Activated CD4-positive, alpha-beta T cell treated with anti-CD3 and anti-CD28 coated beads, Interleukin-2, amount 10 ng/mL, durations not matched to agents 24 days and 14 days (primary cell): ENCODE measurements at regions not wholly inside any gene's neighbourhood (a gene's known extent, or its start where the extent isn't known, plus 50 kb on each side); places are given as distances from the start of the nearest gene placed in this dataset.
"Not testable (repeated sequence)": the region's sequence is repeated elsewhere in the genome, so short reads cannot be mapped to it uniquely, and the experiment has no call there.

Experiments
- DNase-seq: peaks from one replicate; pipeline ENCODE4 v3.0.0; 2022
- H3K27ac Mint-ChIP-seq: one replicate; pipeline ENCODE4 v1.8.0; 2022; ENCODE audit warnings: mild to moderate bottlenecking, mixed read lengths
- H3K27me3 Mint-ChIP-seq: one replicate; pipeline ENCODE4 v1.8.0; 2022; ENCODE audit warnings: mixed read lengths
- H3K36me3 Mint-ChIP-seq: one replicate; pipeline ENCODE4 v1.8.0; 2022; ENCODE audit warnings: low read depth, mild to moderate bottlenecking, mixed read lengths
- H3K4me1 Mint-ChIP-seq: one replicate; pipeline ENCODE4 v1.8.0; 2021; ENCODE audit warnings: mixed read lengths
- H3K4me3 Mint-ChIP-seq: one replicate; pipeline ENCODE4 v1.8.0; 2022; ENCODE audit warnings: mild to moderate bottlenecking, moderate library complexity, mixed read lengths
- H3K9me3 Mint-ChIP-seq: one replicate; pipeline ENCODE4 v1.8.0; 2021; ENCODE audit warnings: mixed read lengths
- intact Hi-C: fragments of 100-400 bp; cut with micrococcal nuclease; formaldehyde crosslinking; loops from one replicate; pipeline ENCODE4 v1.15.1; 2023

GRCh38 chr10:81306971-81307782 lies 567.8 kb upstream of the NRG3 start:
- intact Hi-C loops, result no loop called here
- Mint-ChIP-seq H3K9me3 (peaks cover 7% of the 10 kb centered on the region), H3K4me3 (no peak overlapping the region), H3K4me1 (no peaks in the 10 kb centered on the region), H3K27ac (no peak overlapping the region), H3K27me3 (no peaks in the 10 kb centered on the region), H3K36me3 (no peaks in the 10 kb centered on the region)
- no peak for DNase-seq

GRCh38 chr10:81309041-81309552 lies 565.9 kb upstream of the NRG3 start:
- H3K27ac Mint-ChIP-seq, result no peak overlapping the region
- H3K36me3 Mint-ChIP-seq, result no peaks in the 10 kb centered on the region
- no peaks in the 10 kb centered on the region for H3K27me3 Mint-ChIP-seq
- intact Hi-C loops, result no loop called here
- no peaks in the 10 kb centered on the region for H3K4me1 Mint-ChIP-seq
- DNase-seq, result no peak
- no peak overlapping the region for H3K4me3 Mint-ChIP-seq
- H3K9me3 Mint-ChIP-seq, result peaks cover 7% of the 10 kb centered on the region

GRCh38 chr10:81314471-81314870 lies 560.5 kb upstream of the NRG3 start:
- no peaks in the 10 kb centered on the region for H3K27me3 Mint-ChIP-seq
- H3K27ac Mint-ChIP-seq, result no peak overlapping the region
- no peak overlapping the region for H3K4me3 Mint-ChIP-seq
- H3K9me3 Mint-ChIP-seq, result no peaks in the 10 kb centered on the region
- H3K4me1 Mint-ChIP-seq, result no peaks in the 10 kb centered on the region
- no peak for DNase-seq
- intact Hi-C loops, result no loop called here
- no peaks in the 10 kb centered on the region for H3K36me3 Mint-ChIP-seq

- H3K27ac Mint-ChIP-seq, result no peak overlapping the region
- no peak for DNase-seq
- no peak overlapping the region for H3K4me3 Mint-ChIP-seq
- H3K9me3 Mint-ChIP-seq, result no peaks in the 10 kb centered on the region
- H3K4me1 Mint-ChIP-seq, result no peaks in the 10 kb centered on the region
- no peaks in the 10 kb centered on the region for H3K27me3 Mint-ChIP-seq
- H3K36me3 Mint-ChIP-seq, result no peaks in the 10 kb centered on the region
- intact Hi-C loops, result no loop called here
These were observed 560.0 kb upstream of the NRG3 start for GRCh38 chr10:81315026-81315425.

- no peaks in the 10 kb centered on the region for H3K27me3 Mint-ChIP-seq
- H3K27ac Mint-ChIP-seq, result no peak overlapping the region
- H3K4me1 Mint-ChIP-seq, result no peaks in the 10 kb centered on the region
- intact Hi-C loops, result no loop called here
- H3K9me3 Mint-ChIP-seq, result no peaks in the 10 kb centered on the region
- DNase-seq, result no peak
- H3K4me3 Mint-ChIP-seq, result no peak overlapping the region
- no peaks in the 10 kb centered on the region for H3K36me3 Mint-ChIP-seq
These were observed 527.0 kb upstream of the NRG3 start for GRCh38 chr10:81348003-81348402.

- intact Hi-C loops, result no loop called here
- H3K4me3 Mint-ChIP-seq, result no peak overlapping the region
- no peaks in the 10 kb centered on the region for H3K9me3 Mint-ChIP-seq
- no peaks in the 10 kb centered on the region for H3K36me3 Mint-ChIP-seq
- DNase-seq, result no peak
- H3K4me1 Mint-ChIP-seq, result no peaks in the 10 kb centered on the region
- H3K27ac Mint-ChIP-seq, result no peak overlapping the region
- H3K27me3 Mint-ChIP-seq, result no peaks in the 10 kb centered on the region
These were observed 507.9 kb upstream of the NRG3 start for GRCh38 chr10:81367132-81367531.

GRCh38 chr10:81386817-81387216 lies 488.2 kb upstream of the NRG3 start:
- no peaks in the 10 kb centered on the region for H3K9me3 Mint-ChIP-seq
- H3K36me3 Mint-ChIP-seq, result no peaks in the 10 kb centered on the region
- intact Hi-C loops, result no loop called here
- DNase-seq, result no peak
- no peaks in the 10 kb centered on the region for H3K27me3 Mint-ChIP-seq
- H3K4me1 Mint-ChIP-seq, result no peaks in the 10 kb centered on the region
- no peak overlapping the region for H3K27ac Mint-ChIP-seq
- no peak overlapping the region for H3K4me3 Mint-ChIP-seq

- H3K36me3 Mint-ChIP-seq, result no peaks in the 10 kb centered on the region
- no peaks in the 10 kb centered on the region for H3K9me3 Mint-ChIP-seq
- no peaks in the 10 kb centered on the region for H3K27me3 Mint-ChIP-seq
- DNase-seq, result no peak
- no peak overlapping the region for H3K27ac Mint-ChIP-seq
- no peak overlapping the region for H3K4me3 Mint-ChIP-seq
- intact Hi-C loops, result no loop called here
- H3K4me1 Mint-ChIP-seq, result no peaks in the 10 kb centered on the region
These were observed 471.5 kb upstream of the NRG3 start for GRCh38 chr10:81403451-81403850.

GRCh38 chr10:81405399-81405798 lies 469.6 kb upstream of the NRG3 start:
- no peaks in the 10 kb centered on the region for H3K4me1 Mint-ChIP-seq
- H3K27ac Mint-ChIP-seq, result no peak overlapping the region
- no peak for DNase-seq
- H3K4me3 Mint-ChIP-seq, result no peak overlapping the region
- no peaks in the 10 kb centered on the region for H3K27me3 Mint-ChIP-seq
- intact Hi-C loops, result no loop called here
- H3K36me3 Mint-ChIP-seq, result no peaks in the 10 kb centered on the region
- H3K9me3 Mint-ChIP-seq, result no peaks in the 10 kb centered on the region

- Mint-ChIP-seq H3K27me3 (no peaks in the 10 kb centered on the region), H3K4me3 (no peak overlapping the region), H3K9me3 (no peaks in the 10 kb centered on the region), H3K27ac (no peak overlapping the region), H3K36me3 (no peaks in the 10 kb centered on the region), H3K4me1 (no peaks in the 10 kb centered on the region)
- intact Hi-C loops, result no loop called here
- DNase-seq, result no peak
These were observed 461.0 kb upstream of the NRG3 start for GRCh38 chr10:81414038-81414437.

- Mint-ChIP-seq H3K4me3 (no peak overlapping the region), H3K9me3 (no peaks in the 10 kb centered on the region), H3K27me3 (no peaks in the 10 kb centered on the region), H3K36me3 (no peaks in the 10 kb centered on the region), H3K27ac (no peak overlapping the region), H3K4me1 (no peaks in the 10 kb centered on the region)
- intact Hi-C loops, result no loop called here
- DNase-seq, result no peak
These were observed 448.3 kb upstream of the NRG3 start for GRCh38 chr10:81426722-81427121.

- Mint-ChIP-seq H3K4me1 (no peaks in the 10 kb centered on the region), H3K36me3 (no peaks in the 10 kb centered on the region), H3K9me3 (no peaks in the 10 kb centered on the region), H3K4me3 (no peak overlapping the region), H3K27ac (no peak overlapping the region), H3K27me3 (no peaks in the 10 kb centered on the region)
- intact Hi-C loops, result no loop called here
- DNase-seq, result no peak
These were observed 446.4 kb upstream of the NRG3 start for GRCh38 chr10:81428456-81429134.

GRCh38 chr10:81439445-81439844 lies 435.5 kb upstream of the NRG3 start:
- DNase-seq, result no peak
- intact Hi-C loops, result no loop called here
- H3K27ac Mint-ChIP-seq, result no peak overlapping the region
- H3K4me1 Mint-ChIP-seq, result no peaks in the 10 kb centered on the region
- H3K9me3 Mint-ChIP-seq, result peaks cover 7% of the 10 kb centered on the region
- no peaks in the 10 kb centered on the region for H3K36me3 Mint-ChIP-seq
- H3K27me3 Mint-ChIP-seq, result no peaks in the 10 kb centered on the region
- no peak overlapping the region for H3K4me3 Mint-ChIP-seq

- H3K27me3 Mint-ChIP-seq, H3K27ac Mint-ChIP-seq, intact Hi-C loops, H3K9me3 Mint-ChIP-seq, H3K36me3 Mint-ChIP-seq, H3K4me1 Mint-ChIP-seq, DNase-seq, H3K4me3 Mint-ChIP-seq: not testable (repeated sequence)
These were observed 433.4 kb upstream of the NRG3 start for GRCh38 chr10:81441624-81442023.
